Cardiac muscle cell (in vitro differentiated cells and primary cell): ENCODE measurements at regions not wholly inside any gene's neighbourhood (a gene's known extent, or its start where the extent isn't known, plus 50 kb on each side); places are given as distances from the start of the nearest gene placed in this dataset.

Experiments
- DNase-seq, 2 donors: peaks; one replicate each; pipeline versions ENCODE4 v3.0.0 to v3.0.0-alpha.2; 2010 to 2017; ENCODE audit warnings: low read depth in 1 of 2, low spot score in 1 of 2
- H3K27ac ChIP-seq: fragments of 200-600 bp; sonication (generic); 2 replicates; pipeline ENCODE4 v1.5.1; 2016
- H3K27me3 ChIP-seq: fragments of 200-600 bp; sonication (generic); 2 replicates; pipeline ENCODE4 v1.6.0; 2016; ENCODE audit warnings: control low read depth
- H3K36me3 ChIP-seq: fragments of 200-600 bp; sonication (generic); 2 replicates; pipeline ENCODE4 v1.5.1; 2016; ENCODE audit warnings: control low read depth
- H3K4me1 ChIP-seq: fragments of 200-600 bp; sonication (generic); 2 replicates; pipeline ENCODE4 v1.8.1; 2017; ENCODE audit warnings: low read depth, mild to moderate bottlenecking, mixed run types
- H3K4me3 ChIP-seq: fragments of 200-600 bp; sonication (generic); 2 replicates; pipeline ENCODE4 v1.5.1; 2016; ENCODE audit warnings: mild to moderate bottlenecking
- H3K9me3 ChIP-seq: fragments of 200-600 bp; sonication (generic); 2 replicates; pipeline ENCODE4 v1.5.1; 2017; ENCODE audit warnings: low read depth, mild to moderate bottlenecking, control low read depth
- CTCF ChIP-seq: IDR thresholded peaks from 2 replicates; pipeline ENCODE4 v1.5.1; 2012; ENCODE audit warnings: low read depth, mild to moderate bottlenecking, low read length

DNA sequence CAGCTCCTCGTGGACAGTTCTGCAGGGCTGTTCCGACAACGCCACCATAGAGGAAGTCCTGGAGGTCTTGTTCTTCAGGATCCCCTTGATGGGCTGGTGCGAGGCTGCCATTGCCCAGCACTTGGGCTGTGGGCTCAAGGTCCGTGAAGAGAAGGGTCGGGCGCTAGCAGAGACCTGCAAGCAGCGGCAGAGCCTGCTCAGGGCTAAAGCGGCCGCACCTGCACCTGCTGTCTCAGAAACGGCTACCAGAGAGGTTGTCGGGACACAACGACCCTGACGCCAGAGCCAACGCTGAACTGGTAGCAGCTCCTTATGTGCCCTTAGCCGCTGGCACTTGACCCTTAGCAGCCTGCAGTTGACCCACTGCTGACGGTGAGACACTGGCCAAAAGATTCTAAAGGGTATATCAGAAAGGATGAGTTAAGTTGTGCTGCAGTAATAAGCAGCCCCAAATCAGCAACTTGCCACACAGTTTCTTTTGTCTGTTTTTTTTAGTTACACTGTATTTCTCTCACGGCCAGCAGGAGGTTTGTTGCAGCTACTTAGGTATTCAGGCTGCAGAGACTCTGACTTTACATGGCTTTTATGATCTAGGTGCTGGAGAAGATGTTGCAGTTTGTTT, 55.5 kb upstream of the ST6GAL2 start:
- Histone ChIP-seq H3K4me3 (no peak overlapping the region), H3K27me3 (peaks cover 10% of the 10 kb centered on the region), H3K9me3 (no peaks in the 10 kb centered on the region), H3K36me3 (no peaks in the 10 kb centered on the region), H3K27ac (no peak overlapping the region), H3K4me1 (no peaks in the 10 kb centered on the region)
- TF ChIP-seq CTCF, result no peak
- no peak for DNase-seq

DNA sequence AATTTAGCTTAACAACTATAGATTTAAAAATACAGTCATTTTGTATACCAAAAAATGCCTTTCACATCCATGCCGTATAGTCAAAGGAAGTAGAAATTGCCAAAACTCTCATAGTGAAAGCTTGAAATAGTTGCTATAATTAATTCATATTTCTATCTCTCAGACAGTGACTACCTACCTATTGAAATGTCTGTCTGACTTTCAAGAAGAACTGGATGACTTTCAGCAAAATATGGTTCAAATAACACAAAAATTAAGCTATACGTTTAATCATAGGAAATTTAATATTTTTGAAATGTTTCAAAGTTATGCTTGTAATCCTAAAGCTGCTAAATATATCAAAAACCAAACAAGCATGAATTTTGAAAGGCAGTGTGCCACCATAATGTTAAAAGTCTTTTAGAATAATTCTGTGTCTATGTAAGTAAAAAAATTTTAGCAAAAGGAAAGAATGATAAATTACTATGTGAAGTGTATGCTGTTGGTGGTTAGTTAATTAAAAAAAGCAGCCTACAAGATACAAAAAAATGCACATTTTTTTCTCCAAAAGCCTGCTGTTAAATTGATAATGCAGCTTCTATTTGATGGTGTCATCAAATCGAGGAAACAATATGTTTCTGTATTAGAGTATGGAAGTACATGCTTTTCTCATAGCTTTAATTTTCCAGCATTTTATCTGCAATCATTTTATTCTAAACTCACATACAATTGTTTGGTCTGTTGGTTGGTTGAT, 57.7 kb upstream of the ST6GAL2 start:
- H3K36me3 ChIP-seq, result no peaks in the 10 kb centered on the region
- H3K4me3 ChIP-seq, result no peak overlapping the region
- H3K9me3 ChIP-seq, result no peaks in the 10 kb centered on the region
- DNase-seq, result no peak
- H3K27me3 ChIP-seq, result peaks cover 15% of the 10 kb centered on the region
- H3K27ac ChIP-seq, result no peak overlapping the region
- H3K4me1 ChIP-seq, result no peaks in the 10 kb centered on the region
- TF ChIP-seq CTCF, result no peak

DNA sequence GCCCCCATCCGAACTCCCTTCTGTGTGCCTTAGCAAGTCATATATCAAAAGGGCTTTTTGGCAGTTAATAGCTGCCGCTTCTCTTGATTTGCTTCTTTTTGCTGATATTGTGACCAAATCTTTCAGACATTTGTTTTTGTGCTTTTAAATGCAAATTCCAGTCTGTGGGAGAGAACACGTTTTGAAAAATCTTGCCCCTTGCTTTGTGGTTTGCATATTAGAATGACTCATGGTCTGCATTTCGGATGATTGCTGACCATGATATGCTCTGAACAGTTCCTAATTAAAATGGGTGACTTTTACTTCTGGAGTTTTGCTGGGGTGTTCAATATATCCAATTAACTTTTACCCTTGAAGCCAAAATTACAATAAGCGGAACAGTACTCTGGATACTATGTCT, 58.2 kb upstream of the ST6GAL2 start:
- DNase-seq, result peak in 1 of 2 donors; percentile 61
- Histone ChIP-seq H3K4me1 (no peaks in the 10 kb centered on the region), H3K27ac (no peak overlapping the region), H3K9me3 (no peaks in the 10 kb centered on the region), H3K36me3 (no peaks in the 10 kb centered on the region), H3K4me3 (no peak overlapping the region), H3K27me3 (peaks cover 18% of the 10 kb centered on the region)
- no peak for TF ChIP-seq CTCF

GRCh38 chr2:106948540-106948939, 62.6 kb upstream of the ST6GAL2 start:
- peaks cover 17% of the 10 kb centered on the region for H3K27me3 ChIP-seq
- no peaks in the 10 kb centered on the region for H3K9me3 ChIP-seq
- DNase-seq, result no peak
- H3K36me3 ChIP-seq, result no peaks in the 10 kb centered on the region
- H3K27ac ChIP-seq, result no peak overlapping the region
- H3K4me3 ChIP-seq, result no peak overlapping the region
- no peak for TF ChIP-seq CTCF
- H3K4me1 ChIP-seq, result no peaks in the 10 kb centered on the region

GRCh38 chr2:106953236-106953635, 67.3 kb upstream of the ST6GAL2 start:
- Histone ChIP-seq H3K27me3 (peaks cover 61% of the 10 kb centered on the region), H3K4me1 (no peaks in the 10 kb centered on the region), H3K36me3 (no peaks in the 10 kb centered on the region), H3K4me3 (no peak overlapping the region), H3K9me3 (no peaks in the 10 kb centered on the region), H3K27ac (no peak overlapping the region)
- peak in 1 of 2 donors; percentile 40 for DNase-seq
- TF ChIP-seq CTCF, result no peak
